ENCODE measurements at regions not wholly inside any gene's neighbourhood (a gene's known extent, or its start where the extent isn't known, plus 50 kb on each side); places are given as distances from the start of the nearest gene placed in this dataset.
"Not testable (repeated sequence)": the region's sequence is repeated elsewhere in the genome, so short reads cannot be mapped to it uniquely, and the experiment has no call there.

DNA sequence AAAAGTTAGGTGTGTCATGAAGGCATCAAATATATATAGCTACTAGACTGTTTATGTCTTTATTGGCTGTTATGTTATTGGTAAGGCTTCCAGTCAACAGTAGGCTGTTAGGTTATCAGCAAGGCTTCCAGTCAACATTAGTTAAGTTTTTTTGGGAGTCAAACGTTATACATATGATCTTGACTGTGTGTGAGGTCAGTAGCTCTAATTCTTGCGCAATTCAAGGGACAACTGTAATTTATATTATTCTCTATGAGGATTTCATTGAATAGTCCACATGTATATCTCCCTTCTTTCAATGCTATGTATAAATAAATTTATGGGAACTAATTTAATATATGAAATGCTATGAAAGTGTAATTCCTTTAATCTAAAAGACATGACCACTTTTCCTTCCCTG lies 757.5 kb upstream of the TMEFF2 start:
- TF ChIP-seq, protein P1, sequence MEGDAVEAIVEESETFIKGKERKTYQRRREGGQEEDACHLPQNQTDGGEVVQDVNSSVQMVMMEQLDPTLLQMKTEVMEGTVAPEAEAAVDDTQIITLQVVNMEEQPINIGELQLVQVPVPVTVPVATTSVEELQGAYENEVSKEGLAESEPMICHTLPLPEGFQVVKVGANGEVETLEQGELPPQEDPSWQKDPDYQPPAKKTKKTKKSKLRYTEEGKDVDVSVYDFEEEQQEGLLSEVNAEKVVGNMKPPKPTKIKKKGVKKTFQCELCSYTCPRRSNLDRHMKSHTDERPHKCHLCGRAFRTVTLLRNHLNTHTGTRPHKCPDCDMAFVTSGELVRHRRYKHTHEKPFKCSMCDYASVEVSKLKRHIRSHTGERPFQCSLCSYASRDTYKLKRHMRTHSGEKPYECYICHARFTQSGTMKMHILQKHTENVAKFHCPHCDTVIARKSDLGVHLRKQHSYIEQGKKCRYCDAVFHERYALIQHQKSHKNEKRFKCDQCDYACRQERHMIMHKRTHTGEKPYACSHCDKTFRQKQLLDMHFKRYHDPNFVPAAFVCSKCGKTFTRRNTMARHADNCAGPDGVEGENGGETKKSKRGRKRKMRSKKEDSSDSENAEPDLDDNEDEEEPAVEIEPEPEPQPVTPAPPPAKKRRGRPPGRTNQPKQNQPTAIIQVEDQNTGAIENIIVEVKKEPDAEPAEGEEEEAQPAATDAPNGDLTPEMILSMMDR (IDR thresholded peaks at IDR 0.05), result no peak
- Histone ChIP-seq H3K36me3 (no peaks in the 10 kb centered on the region), H3K9me3 (no peaks in the 10 kb centered on the region), H3K27ac (no peak overlapping the region), H3K4me3 (no peak overlapping the region), H3K27me3 (replicated peaks; ENCODE audit: insufficient read depth) (no peaks in the 10 kb centered on the region), H3K4me1 (ENCODE audit: control insufficient read depth in 1 of 2, low read depth in 2 of 2) (no peaks in the 10 kb centered on the region)
- DNase-seq (ENCODE audit: low spot score), result no peak
- ATAC-seq (ENCODE audit: insufficient number of reproducible peaks, low FRiP score, low read depth), result no peak

DNA sequence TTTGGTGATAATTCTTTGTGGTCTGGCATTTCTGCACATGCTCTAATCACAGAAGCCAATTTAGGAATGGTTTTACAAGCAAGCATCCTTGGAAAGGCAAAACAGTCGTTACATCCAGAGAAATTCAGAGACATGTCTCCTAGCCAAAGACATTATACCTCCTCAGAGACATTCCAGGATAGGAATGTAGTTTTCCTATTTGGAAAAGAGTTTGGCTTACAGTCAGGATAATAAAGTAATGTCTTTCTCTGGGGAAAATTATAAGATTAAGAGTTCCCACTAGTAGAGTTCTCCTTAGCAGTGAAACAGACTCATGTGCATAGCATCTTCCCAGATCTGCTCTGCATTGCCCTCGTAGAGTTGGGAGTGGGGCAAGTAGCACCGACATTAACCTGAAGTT lies 753.6 kb upstream of the TMEFF2 start:
- ATAC-seq (ENCODE audit: insufficient number of reproducible peaks, low FRiP score, low read depth), result no peak

DNA sequence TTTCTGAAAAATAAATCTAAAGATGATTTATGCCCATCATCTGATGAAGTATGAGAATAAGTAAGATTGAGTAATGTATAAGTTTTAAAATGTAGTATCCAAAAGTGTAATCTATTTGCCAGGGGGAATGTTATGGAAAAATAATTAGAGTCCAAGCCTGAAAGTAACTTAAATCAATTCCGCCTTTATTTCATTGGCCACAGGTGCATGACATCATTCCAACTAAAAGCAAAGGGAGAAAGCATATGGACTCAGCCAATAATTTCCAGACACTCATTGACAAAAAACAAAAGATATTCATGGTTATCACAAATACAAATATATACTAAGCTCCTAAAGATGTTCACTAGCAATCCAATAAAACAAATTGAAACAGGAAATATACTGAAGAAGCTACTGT lies 752.6 kb upstream of the TMEFF2 start:
- no peak overlapping the region for H3K27ac ChIP-seq
- no peaks in the 10 kb centered on the region for H3K27me3 ChIP-seq (replicated peaks; ENCODE audit: insufficient read depth)
- H3K4me3 ChIP-seq, result no peak overlapping the region
- TF ChIP-seq, protein P1 (IDR thresholded peaks at IDR 0.05), result no peak
- no peaks in the 10 kb centered on the region for H3K36me3 ChIP-seq
- H3K4me1 ChIP-seq (ENCODE audit: control insufficient read depth in 1 of 2, low read depth in 2 of 2), result no peaks in the 10 kb centered on the region
- ATAC-seq (ENCODE audit: insufficient number of reproducible peaks, low FRiP score, low read depth) (no peak), DNase-seq (ENCODE audit: low spot score) (no peak)
- H3K9me3 ChIP-seq, result no peaks in the 10 kb centered on the region

More for the DNA sequence above, 753.6 kb upstream of the TMEFF2 start:
- no peaks in the 10 kb centered on the region for H3K9me3 ChIP-seq
- H3K27me3 ChIP-seq (replicated peaks; ENCODE audit: insufficient read depth), result no peaks in the 10 kb centered on the region
- H3K4me3 ChIP-seq, result no peak overlapping the region
- TF ChIP-seq, protein P1 (IDR thresholded peaks at IDR 0.05), result no peak
- DNase-seq (ENCODE audit: low spot score), result no peak
- H3K4me1 ChIP-seq (ENCODE audit: control insufficient read depth in 1 of 2, low read depth in 2 of 2), result no peaks in the 10 kb centered on the region
- H3K36me3 ChIP-seq, result no peaks in the 10 kb centered on the region
- H3K27ac ChIP-seq, result no peak overlapping the region

DNA sequence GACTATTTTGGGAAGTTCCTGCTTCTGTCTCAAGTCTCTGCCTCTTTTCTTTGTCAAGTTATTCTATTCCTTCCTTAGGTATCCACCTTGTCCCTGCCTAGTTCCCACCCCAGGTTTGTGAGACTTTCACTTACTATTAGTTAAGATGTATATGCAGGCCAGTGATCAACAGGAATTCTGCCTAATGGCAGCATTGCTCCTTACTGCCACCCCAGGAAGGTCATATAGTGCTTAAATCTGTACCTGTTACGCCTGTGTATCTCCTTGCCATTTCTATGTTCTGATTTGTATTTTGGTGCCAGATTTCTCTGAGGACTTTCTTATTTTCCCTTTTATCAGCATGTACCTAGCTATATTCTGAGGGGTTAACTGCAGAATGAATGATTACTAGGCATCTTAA lies 746.0 kb upstream of the TMEFF2 start:
- TF ChIP-seq, protein P1 (IDR thresholded peaks at IDR 0.05), result no peak
- H3K27me3 ChIP-seq (replicated peaks; ENCODE audit: insufficient read depth), result no peaks in the 10 kb centered on the region
- H3K4me3 ChIP-seq, result no peak overlapping the region
- no peak for DNase-seq (ENCODE audit: low spot score)
- H3K4me1 ChIP-seq (ENCODE audit: control insufficient read depth in 1 of 2, low read depth in 2 of 2), result no peaks in the 10 kb centered on the region
- H3K9me3 ChIP-seq, result no peaks in the 10 kb centered on the region
- no peak overlapping the region for H3K27ac ChIP-seq
- no peak for ATAC-seq (ENCODE audit: insufficient number of reproducible peaks, low FRiP score, low read depth)
- no peaks in the 10 kb centered on the region for H3K36me3 ChIP-seq

DNA sequence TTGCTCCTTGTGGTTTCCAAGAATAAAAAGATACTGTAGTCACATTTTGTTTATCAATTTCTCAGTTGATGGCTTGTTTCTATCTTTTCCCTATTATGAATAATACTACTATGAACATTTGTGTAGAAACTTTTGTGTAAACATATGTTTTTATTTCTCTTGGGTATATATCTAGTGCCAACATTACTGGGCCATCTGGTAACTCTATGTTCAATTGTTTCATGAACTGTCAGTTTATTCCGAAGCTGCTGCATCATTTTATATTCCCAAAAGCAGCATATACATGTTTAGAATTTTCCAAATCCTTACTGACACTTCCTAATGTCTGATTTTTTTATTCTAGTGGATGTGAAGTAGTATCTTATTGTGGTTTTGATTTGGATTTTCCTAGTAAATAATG lies 737.6 kb upstream of the TMEFF2 start:
- no peaks in the 10 kb centered on the region for H3K4me1 ChIP-seq (ENCODE audit: control insufficient read depth in 1 of 2, low read depth in 2 of 2)
- TF ChIP-seq, protein P1 (IDR thresholded peaks at IDR 0.05), result no peak
- no peaks in the 10 kb centered on the region for H3K9me3 ChIP-seq
- no peaks in the 10 kb centered on the region for H3K27me3 ChIP-seq (replicated peaks; ENCODE audit: insufficient read depth)
- H3K4me3 ChIP-seq, result no peak overlapping the region
- DNase-seq (ENCODE audit: low spot score) (no peak), ATAC-seq (ENCODE audit: insufficient number of reproducible peaks, low FRiP score, low read depth) (no peak)
- H3K36me3 ChIP-seq, result no peaks in the 10 kb centered on the region
- H3K27ac ChIP-seq, result no peak overlapping the region

DNA sequence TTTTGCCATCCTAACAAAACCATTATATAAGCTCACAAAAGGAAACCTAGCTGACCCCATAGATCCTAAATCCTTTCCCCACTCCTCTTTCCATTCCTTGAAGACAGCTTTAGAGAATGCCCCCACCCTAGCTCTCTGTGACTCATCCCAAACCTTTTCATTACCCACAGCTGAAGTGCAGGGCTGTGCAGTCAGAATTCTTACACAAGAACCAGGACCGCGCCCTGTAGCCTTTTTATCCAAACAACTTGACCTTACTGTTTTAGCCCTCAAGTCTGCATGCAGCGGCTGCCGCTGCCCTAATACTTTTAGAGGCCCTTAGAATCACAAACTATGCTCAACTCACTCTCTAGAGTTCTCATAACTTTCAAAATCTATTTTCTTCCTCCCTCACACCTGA lies 726.9 kb upstream of the TMEFF2 start:
- H3K9me3 ChIP-seq; H3K27ac ChIP-seq; ATAC-seq (ENCODE audit: insufficient number of reproducible peaks, low FRiP score, low read depth); H3K36me3 ChIP-seq; H3K27me3 ChIP-seq (replicated peaks; ENCODE audit: insufficient read depth); H3K4me3 ChIP-seq; H3K4me1 ChIP-seq (ENCODE audit: control insufficient read depth in 1 of 2, low read depth in 2 of 2); DNase-seq (ENCODE audit: low spot score): not testable (repeated sequence)

All from thoracic aorta (tissue), 2 donors.